KBM-7 (cell line): ENCODE measurements at regions not wholly inside any gene's neighbourhood (a gene's known extent, or its start where the extent isn't known, plus 50 kb on each side); places are given as distances from the start of the nearest gene placed in this dataset.
"Not testable (repeated sequence)": the region's sequence is repeated elsewhere in the genome, so short reads cannot be mapped to it uniquely, and the experiment has no call there.

Source experiments
- DNase-seq: peaks from one replicate; pipeline ENCODE4 v3.0.0-alpha.2; 2015
- in situ Hi-C: fragments of 300-500 bp; cut with MboI; formaldehyde crosslinking; loops from 2 replicates; pipeline ENCODE4 v1.14.3; 2020; ENCODE audit warnings: low sequenced_read_pairs, low pct_unique_long_range_greater_than_20kb, mixed read lengths

GRCh38 chr5:171715551-171715950 lies 70.1 kb upstream of the SMIM23 start:
- in situ Hi-C loops = no loop called here
- DNase-seq = no peak

GRCh38 chr5:171720086-171720485 lies 65.5 kb upstream of the SMIM23 start:
- in situ Hi-C loops = no loop called here
- DNase-seq = no peak

- in situ Hi-C loops = no loop called here
Observed at GRCh38 chr5:171721464-171721863, 64.2 kb upstream of the SMIM23 start.

DNA sequence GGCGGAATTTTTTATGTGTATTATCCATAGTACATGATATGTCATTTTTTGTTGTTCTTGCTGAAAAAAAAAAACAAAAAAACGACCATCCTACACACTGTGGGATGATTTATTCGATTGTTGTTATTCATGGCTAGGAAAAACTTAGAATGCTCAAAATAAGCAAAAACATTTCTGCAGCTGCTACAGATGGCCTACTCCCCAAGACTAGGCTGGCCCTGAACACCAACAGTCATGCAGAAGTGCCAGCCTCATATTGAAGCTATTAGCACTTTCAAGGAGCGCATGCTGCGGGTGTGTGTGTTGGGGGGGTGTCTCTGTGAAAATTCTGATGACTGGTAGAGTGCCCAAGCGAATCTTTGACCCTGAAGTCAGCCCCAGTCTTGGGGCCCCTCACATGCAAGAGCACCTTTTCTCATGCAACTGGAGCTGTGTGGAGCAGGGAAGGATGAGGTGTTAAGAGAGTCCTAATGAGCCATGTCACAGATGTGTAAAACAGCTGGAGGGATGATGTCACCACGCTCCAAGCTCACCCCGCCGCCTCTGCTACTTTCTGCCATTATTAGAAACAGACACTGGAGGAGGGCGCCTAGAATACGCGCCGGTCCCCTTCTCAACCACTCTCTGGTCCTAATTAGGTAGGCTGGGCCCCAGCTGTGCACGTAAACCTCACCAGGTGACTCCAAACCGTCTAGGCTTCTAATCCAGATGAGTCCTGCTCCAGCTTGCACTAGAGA lies 61.0 kb upstream of the SMIM23 start:
- no peak for DNase-seq
- in situ Hi-C loops = no loop called here

More at GRCh38 chr5:171721464-171721863, 64.2 kb upstream of the SMIM23 start:
- peak; percentile 55 for DNase-seq

- DNase-seq = no peak
- in situ Hi-C loops = no loop called here
Observed at GRCh38 chr5:171725205-171725601, 60.4 kb upstream of the SMIM23 start.

GRCh38 chr5:171726819-171727218 lies 58.8 kb upstream of the SMIM23 start:
- DNase-seq, in situ Hi-C loops: not testable (repeated sequence)

DNA sequence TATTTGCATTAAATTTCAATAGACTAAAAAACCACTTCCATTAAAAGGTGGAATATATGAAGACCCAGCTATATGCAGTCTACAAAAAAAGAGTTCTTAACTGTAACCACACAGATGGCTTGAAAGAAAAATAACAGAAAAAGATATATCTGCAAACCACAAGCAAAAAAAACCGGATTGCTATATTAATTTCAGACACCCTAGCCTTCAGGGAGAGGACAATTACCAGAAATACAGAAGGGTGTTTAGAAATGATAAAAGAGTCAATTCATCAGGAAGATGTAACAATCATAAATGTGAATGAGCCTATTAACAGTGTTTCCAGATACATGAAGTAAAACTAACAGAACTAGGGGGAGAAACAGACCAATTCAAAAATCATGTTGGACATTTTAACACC lies 56.9 kb upstream of the SMIM23 start:
- DNase-seq = no peak

More for the DNA sequence above, 56.9 kb upstream of the SMIM23 start:
- in situ Hi-C loops = no loop called here
